GM21619 (cell line): ENCODE measurements at regions not wholly inside any gene's neighbourhood (a gene's known extent, or its start where the extent isn't known, plus 50 kb on each side); places are given as distances from the start of the nearest gene placed in this dataset.
A peak's percentile ranks its signal among the peaks of the same experiment; 100 is the strongest.
"Not testable (repeated sequence)": the region's sequence is repeated elsewhere in the genome, so short reads cannot be mapped to it uniquely, and the experiment has no call there.

ENCODE experiments used
- ATAC-seq: cut with Tn5 transposase; IDR thresholded peaks from one replicate; pipeline ENCODE4 v1.9.1; 2021; ENCODE audit not compliant: unreplicated experiment

DNA sequence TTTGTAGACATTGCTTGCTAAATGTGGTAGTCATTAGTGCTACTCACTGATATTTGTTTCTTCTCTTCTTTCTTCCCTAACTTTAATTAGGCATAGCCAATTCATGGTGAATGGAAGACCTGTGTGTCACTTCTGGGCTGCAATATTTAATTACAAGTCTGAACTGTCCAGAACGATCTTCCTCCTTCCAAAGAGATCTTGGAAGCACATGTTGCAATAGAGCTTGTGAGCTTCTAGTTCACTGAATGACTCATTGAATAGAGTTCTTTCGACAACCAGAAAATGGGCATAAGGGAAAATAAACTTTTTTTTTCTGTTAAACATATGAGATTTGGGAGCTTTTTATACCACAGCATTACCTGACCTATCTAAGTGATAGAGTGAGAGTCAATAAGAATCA, 1264.6 kb downstream of the PCDH9 start:
- no peak for ATAC-seq

DNA sequence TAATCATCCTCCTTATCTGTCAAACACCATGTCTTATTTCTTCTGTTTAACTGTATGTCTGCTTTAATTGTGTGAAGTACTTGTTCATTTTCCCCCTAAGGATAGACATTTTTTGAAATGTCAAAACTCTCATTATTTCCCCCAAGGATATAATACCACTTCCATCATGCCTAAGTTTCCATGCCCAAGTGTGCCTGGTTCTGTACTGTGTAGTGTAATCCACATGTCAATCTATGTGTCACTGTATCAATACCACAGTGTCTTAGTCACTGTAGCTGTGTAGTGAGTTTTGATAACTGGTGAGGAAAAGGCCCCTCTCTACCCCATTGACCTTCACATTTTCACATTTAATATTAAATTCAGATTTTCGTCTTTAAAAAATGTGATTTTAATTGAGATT, 1265.5 kb downstream of the PCDH9 start:
- no peak for ATAC-seq

DNA sequence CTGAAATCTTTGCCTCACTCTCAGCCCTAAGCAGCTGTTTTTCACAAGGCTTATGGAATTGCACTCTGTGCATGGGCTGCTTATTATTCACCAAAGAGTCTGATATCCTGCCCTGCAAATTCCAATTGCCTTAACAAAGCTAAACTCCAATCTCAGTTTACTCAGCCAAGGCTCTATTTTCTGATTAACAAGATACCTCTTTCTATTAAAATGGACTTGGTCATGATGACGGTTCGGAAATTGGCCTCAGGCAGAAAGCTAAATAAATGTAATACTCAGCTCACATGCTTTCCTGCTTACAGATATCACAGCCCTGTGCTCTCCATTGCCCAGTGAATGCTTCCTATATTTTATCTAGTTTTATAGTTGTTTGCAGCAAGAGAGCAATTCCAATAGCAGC, 1270.8 kb downstream of the PCDH9 start:
- ATAC-seq: no peak

DNA sequence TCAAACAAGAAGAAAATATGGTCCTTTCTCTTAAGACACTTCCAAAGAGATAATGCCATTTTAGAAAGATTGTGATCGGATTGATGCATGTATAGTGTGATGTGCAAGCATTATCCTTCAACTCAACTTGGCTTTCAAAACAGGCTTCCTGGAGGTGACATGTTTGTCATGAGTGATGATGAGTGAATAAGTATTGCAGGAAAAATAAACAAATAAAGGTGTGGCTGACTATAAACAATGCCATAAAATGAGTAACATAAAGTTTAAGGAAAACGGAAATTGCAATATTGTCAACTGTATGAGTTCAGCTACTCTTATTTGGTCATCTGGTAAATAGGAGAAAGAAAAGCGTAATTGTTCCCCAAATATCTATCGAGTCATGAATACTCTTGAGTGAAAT, 1283.7 kb downstream of the PCDH9 start:
- no peak for ATAC-seq

DNA sequence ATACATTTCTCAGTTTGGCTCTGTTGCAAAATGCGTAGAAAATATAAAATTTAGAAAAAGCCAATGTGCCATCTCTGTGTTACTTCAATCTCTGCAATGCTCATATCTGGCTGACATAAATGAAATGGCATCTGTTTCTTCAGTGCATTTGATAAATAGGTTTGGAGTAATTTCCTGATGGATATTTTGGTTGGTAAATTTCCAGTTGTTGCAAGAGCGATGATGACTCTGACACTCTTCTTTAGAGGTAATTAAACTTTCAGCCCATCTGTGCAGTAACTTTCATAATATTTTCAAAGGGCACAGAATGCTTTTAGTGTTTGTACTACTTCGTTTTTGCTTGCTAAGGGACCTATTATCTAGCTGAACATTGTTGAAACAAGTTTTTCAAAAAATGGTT, 1286.4 kb downstream of the PCDH9 start:
- ATAC-seq: no peak

DNA sequence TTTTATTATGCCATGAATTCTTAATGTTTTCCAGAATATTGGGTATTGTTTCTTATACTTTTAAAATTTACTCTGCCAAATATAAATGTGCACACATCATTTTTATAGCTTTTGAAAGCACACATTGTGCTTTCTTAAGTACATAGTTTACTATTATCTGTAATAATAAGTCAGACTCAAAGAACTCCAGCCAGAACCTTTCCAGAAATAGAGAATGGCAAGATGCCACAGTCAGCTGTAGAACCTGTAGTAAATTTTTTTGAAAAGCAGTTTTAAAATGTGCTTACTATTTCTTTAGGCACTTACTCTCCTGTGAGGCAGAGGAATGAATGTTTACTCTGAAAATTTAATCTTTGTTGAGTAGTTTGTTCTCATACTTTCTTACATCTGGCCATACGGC, 1287.1 kb downstream of the PCDH9 start:
- no peak for ATAC-seq

DNA sequence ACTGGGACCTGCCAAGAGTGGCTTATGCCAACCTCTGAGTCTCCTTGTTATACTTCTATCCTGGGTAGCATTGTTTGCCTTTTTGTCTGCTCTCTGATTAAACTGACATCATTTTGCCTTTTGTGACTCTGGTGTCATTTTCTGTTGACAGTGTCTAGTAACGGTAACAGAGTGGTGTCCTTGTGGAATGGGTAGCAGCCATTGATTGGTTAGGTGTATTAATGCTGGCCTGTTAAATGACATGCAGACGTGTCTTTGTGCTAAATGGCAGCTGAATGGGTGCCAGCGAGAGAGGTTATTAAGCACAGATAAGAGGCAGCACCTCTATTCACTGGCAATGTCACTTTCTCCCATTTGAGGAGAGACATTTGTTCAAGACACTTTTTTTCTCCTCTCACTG, 1289.4 kb downstream of the PCDH9 start:
- no peak for ATAC-seq

DNA sequence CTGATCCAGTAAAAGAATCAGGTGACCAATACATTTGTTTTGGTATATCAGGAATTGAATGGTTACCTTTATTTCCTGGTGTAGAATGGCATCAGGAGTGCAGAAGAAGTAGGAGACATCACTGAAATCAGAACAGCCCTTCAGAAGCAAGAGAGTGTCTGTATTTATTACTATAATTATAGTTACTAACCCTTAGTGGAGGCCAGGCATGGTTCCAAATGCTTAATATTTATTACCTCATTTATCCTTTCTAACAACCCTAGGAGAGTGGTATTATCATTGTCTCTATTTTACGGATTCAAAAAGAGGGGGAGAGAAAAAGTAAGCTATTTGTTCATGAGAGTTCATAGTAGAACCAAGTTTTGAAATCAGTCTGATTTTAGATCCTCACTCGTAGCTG, 1292.9 kb downstream of the PCDH9 start:
- ATAC-seq: no peak

DNA sequence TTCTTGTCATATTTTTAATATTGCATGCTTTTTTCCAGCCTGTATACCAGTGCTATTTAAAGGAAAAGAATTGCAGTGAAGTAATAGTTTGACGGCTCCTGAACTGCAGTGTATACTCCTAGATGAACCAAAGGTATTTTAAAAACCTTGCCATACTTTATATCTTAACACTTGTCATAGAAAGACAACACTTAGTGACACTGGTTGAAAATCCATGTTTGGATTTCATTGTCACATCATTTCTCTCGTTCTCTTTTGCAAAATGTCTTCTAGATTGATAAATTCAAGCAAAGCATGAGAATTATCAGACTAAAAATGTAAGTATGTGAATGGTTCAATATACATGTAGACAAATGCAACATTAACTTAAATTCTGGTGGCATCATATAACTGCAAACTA, 1293.9 kb downstream of the PCDH9 start:
- no peak for ATAC-seq

DNA sequence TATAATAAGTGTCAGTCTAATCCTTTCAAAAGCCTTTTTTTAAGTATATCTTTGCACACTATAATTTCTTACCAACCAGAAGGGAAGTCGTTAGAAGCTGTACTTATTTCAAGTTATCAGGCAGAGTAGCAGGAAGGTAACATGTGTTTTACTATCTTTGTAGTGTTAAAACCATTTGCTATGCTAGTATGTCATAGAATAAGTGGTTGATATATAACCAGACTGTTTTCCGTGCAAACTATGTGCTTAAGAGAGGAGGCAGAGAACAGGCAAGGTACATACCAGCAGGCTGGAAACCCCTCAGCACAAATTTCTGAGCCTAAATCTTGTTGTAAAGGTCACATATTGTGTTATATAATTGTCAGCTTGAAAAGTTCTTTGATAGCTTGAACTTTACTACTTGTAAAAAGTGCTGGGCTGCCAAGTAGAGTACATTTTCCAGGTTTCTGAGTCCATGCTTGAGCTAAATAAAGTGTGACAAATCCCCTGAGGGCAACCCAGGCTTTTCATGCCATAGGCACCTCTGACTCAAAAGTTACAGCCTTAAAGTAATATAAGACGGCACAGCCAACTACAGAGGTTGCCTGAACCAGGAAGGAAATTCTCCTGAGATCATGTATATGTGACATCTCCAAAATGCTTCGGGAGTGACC, 1297.4 kb downstream of the PCDH9 start:
- ATAC-seq: no peak

DNA sequence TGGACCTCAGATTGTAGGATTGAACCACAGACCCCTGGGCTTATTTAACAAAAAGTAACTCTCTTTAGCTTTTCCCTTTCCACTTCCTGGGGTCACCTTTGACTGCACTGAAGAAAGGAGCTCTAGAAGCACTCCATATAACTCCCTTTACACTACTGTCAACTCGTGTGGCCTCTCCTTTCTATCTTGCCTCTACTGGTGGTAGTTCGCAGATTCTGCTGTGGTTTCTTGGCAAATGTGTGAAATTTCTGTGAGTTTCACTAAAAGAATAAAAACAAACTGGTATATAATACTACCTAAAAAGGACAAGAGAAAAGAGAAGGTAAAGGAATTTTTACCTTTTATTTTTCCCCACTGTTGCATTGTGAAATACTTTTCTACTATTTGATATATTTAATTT, 1298.1 kb downstream of the PCDH9 start:
- ATAC-seq: no peak

DNA sequence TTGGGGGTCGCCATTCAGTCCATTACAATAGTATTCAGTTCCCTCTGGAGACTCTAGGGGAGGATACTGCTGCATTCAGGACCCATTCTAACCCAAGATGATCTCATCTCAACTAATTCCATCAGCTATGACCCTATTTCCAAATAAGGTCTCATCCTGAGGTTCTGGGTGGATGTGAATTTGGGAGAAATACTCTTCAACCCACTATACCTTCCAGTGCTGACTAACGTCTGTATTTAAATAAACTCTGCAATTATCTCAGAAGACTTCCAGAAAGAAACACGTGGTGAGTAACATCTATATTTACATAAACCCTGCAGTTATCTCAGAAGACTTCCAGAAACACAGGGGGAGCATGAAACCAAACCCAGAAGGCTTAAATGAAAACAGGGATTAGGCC, 1300.7 kb downstream of the PCDH9 start:
- no peak for ATAC-seq

DNA sequence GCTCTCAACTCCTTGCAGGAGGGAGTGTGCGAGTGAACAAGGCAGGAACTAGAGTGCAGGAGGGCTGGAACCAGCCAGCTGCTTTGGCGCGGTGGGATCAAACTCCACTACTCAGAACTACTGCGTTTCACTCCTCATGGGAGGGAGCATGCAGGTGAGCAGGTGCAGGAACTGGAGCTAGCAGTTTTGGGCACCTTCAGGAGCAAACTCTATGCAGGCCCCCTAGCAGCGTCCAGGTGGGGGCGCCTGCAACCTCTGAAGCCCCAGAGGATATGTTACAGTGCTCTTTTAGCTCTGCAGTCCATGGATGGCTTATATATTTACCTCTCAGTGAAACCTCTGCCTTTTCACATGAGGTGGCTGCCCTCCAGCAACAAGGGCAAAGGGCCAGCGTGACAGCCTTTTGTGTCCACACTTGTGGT, 1303.4 kb downstream of the PCDH9 start:
- ATAC-seq: peak; percentile 69

DNA sequence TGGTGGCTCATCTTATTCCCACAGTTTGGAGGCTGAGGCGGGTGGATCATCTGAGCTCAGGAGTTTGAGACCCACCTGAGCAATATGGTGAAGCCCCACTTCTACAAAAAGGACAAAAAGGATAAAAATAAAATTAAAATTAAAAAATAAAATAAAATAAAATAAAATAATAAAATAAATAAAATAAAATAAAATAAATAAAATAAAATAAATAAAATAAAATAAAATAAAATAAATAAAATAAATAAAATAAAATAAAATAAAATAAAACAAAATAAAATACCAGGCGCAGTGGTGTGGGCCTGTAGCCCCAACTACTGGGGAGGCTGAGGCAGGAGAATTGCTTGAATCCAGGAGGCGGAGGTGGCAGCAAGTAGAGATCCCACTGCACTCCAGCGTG, 1307.3 kb downstream of the PCDH9 start:
- not testable (repeated sequence) for ATAC-seq

DNA sequence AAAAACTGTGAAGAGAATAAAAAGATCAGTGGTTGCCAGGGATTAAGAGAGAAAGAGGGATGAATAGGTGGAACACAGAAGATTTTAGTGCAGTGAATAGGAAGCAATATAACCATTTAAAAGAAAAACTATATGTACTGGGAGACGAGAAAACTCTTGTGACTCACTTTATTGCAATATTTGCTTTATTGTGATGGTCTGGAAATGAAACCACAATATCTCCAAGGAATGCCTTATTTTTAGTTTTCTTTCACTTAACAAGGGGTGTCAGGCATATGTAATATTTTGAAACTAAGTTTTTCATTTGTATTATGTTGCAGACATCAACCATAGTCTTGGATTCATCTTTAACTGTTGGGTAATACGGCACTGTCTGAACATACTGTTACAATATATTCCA, 1308.2 kb downstream of the PCDH9 start:
- no peak for ATAC-seq

DNA sequence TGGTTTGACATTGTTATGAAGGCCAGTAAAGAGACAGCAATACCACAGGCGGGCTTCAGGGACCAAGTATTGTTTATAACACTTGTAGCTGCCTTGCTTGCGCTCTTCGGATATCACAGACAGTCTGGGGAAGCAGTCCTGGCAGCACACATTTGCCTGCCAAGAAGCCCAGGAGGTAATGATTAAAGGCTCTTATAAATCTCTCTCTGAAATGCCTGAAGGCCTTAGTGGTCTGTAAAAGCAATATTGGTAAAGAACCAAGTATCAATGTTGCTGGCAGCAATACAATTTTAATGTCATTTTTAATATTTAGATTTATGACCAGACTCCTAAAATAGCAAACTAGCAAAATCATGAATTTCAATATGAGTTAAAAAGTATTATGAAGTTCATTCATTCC, 1312.4 kb downstream of the PCDH9 start:
- no peak for ATAC-seq

DNA sequence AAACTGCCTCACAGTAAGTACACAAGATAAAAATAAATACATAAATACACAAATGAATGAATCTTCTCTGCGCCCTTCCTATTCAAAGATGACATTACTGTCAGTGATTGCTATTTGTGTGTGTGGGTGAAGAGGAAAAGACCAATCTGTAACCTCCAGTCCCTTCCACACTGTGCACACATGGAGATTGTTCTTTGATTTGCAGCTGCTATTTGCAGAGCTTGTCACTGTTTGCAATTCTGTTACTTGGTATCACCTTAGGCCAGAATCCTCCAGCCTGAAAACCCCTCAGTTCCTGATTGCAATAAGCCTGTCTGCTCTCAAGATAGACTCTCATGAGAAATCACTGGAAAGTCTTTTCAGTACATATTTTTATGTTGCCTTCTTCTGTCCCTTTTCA, 1314.9 kb downstream of the PCDH9 start:
- no peak for ATAC-seq

DNA sequence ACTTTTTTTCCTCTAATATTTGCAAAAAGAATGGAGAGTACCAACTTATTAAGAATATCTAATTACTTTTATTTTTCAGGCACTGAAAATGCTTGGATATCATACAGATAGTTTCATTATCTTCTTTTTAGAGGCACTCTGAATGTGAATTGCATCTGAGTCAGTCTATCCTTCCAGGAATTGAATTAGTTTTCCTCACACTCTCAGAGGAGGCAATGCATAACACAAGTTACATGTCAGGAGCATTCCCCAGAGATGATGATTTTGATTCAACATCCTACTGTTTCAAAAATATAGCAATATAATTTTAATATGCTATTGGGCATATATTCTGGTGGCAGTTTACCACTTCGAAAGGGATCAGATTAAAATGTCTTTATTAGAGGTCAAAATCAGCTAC, 1315.4 kb downstream of the PCDH9 start:
- no peak for ATAC-seq

DNA sequence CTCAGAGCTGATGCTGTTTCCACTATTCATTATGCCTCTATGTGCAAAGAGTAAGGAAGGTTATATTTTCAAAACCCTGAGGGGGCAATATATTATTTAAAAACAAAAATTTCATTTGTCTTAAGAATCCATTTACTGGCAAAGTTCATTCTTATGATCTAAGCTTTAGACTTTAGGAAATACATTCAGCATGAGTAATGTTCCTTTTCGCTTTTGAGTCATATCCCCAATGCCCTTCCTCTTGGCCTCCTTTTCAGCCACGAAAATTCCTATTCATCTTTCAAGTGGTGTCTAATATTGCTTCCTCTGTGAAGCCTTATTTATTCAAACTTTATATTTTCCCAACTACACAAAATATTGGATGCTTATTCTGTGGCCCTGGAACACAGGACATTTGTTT, 1317.0 kb downstream of the PCDH9 start:
- ATAC-seq: no peak

DNA sequence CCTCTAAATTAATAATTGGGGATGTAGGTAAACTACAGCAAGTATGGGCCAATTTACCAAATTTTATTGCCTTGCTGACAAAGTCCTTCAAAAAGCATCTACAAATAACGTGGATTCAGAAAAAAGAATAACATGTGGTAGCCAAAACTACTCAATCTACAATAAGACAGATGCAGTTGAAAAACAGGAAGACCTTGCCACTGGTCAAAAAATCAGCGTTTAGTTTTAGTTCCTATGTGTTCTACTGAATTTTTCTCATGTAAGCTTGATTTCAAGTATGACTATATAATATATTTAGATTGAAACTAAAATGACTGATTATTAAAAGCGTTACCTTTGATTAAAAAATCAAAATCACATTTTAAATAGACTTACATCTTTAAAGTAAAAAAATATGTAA, 1317.6 kb downstream of the PCDH9 start:
- ATAC-seq: no peak

DNA sequence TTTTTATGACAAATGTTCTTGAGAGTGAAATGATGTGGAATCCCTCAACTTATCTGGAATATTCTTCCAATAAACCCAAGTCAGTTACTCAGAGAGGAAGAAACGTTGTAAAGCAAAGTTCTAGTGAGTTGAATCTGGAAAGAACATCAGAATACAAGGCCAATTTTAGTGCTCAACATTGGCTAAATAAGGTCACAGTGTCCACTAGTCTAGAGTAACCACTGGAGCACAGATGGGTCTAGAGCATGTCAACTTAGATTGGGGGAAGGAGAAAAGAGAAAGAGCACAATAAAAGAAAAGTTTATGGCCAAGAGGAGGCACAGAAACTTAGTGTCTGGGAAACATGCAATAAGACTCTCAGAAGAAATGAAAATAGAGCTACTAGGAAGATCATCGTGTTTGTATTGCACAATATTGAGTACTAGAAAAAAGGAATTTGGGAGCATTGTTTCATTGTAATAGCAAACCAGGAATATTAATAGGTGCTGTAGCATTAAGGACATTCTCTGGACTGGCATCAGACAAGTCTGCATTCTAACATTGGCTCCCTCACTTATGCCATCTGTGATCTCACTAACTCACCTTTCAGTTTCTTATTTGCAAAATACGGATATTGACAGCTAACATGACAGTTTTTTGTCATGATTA, 1318.5 kb downstream of the PCDH9 start:
- no peak for ATAC-seq

DNA sequence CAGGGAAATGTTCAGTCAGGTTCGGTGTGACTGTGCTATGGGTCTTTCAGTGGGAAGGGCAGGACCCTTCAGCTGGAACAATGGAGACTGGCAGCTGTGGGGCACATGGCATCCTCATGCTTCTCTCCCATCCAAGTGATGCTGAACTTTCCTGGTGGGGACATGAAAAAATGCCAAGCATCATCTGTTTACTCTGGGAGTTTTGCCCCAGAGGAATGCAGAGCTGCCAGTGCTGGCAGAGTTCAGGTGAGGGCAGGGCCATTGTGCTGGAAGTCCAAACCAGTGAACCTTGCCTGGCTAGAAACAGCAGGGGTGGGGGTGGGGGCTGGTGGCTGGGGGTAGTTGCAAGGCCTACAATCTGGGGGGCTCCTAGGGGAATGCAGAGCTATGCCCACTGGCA, 1320.6 kb downstream of the PCDH9 start:
- ATAC-seq: no peak
